ENCODE measurements at regions not wholly inside any gene's neighbourhood (a gene's known extent, or its start where the extent isn't known, plus 50 kb on each side); places are given as distances from the start of the nearest gene placed in this dataset.

GRCh38 chr4:90027565-90027964, 99.6 kb upstream of the CCSER1 start:
- Histone ChIP-seq H3K27me3 (ENCODE audit: insufficient read depth, low read length) (no peaks in the 10 kb centered on the region), H3K79me1 (ENCODE audit: low read length) (no peaks in the 10 kb centered on the region), H2AK5ac (ENCODE audit: low read length) (no peak overlapping the region), H3K27ac (ENCODE audit: low read depth, low read length) (no peak overlapping the region), H3K4ac (ENCODE audit: low read depth, low read length) (no peak overlapping the region), H4K8ac (ENCODE audit: low read depth, low read length) (no peak overlapping the region), H3K23ac (ENCODE audit: low read length) (no peak overlapping the region), H2BK120ac (ENCODE audit: insufficient read depth, low read length, poor library complexity) (no peak overlapping the region), H3K79me2 (ENCODE audit: control insufficient read depth, insufficient read depth, low read length, poor library complexity) (no peaks in the 10 kb centered on the region), H3K9ac (ENCODE audit: low read length) (no peak overlapping the region), H2AFZ (ENCODE audit: insufficient read depth, low read length, poor library complexity) (no peak overlapping the region), H3K4me1 (ENCODE audit: control insufficient read depth in 1 of 2, insufficient read depth in 2 of 2, low read length in 2 of 2) (no peaks in the 10 kb centered on the region), H3K4me2 (ENCODE audit: low read length) (no peak overlapping the region), H4K12ac (ENCODE audit: low read depth, low read length) (no peak overlapping the region), H2BK12ac (ENCODE audit: low read length) (no peak overlapping the region), H3K18ac (ENCODE audit: low read length) (no peak overlapping the region), H3K36me3 (ENCODE audit: control insufficient read depth in 1 of 2, insufficient read depth in 2 of 2, low read length in 2 of 2) (no peaks in the 10 kb centered on the region), H2BK5ac (ENCODE audit: low read depth, low read length, poor library complexity) (no peak overlapping the region), H4K91ac (ENCODE audit: low read depth, low read length) (no peak overlapping the region), H3K4me3 (ENCODE audit: low read depth, low read length) (no peak overlapping the region), H3K14ac (ENCODE audit: low read length) (no peak overlapping the region), H3K9me3 (ENCODE audit: insufficient read depth, low read depth, low read length) (no peaks in the 10 kb centered on the region)
- WGBS (ENCODE audit: extremely low coverage, insufficient coverage, insufficient read length): 100% methylated on average over 1 of the region's 2 CpGs
- no peak for DNase-seq

- Histone ChIP-seq H3K36me3 (ENCODE audit: control insufficient read depth in 1 of 2, insufficient read depth in 2 of 2, low read length in 2 of 2) (no peaks in the 10 kb centered on the region), H3K9me3 (ENCODE audit: insufficient read depth, low read depth, low read length) (no peaks in the 10 kb centered on the region), H3K79me1 (ENCODE audit: low read length) (no peaks in the 10 kb centered on the region), H3K4me1 (ENCODE audit: control insufficient read depth in 1 of 2, insufficient read depth in 2 of 2, low read length in 2 of 2) (no peaks in the 10 kb centered on the region), H3K18ac (ENCODE audit: low read length) (no peak overlapping the region), H3K9ac (ENCODE audit: low read length) (no peak overlapping the region), H3K4me3 (ENCODE audit: low read depth, low read length) (no peak overlapping the region), H4K91ac (ENCODE audit: low read depth, low read length) (no peak overlapping the region), H3K27me3 (ENCODE audit: insufficient read depth, low read length) (no peaks in the 10 kb centered on the region), H3K4me2 (ENCODE audit: low read length) (no peak overlapping the region), H3K27ac (ENCODE audit: low read depth, low read length) (no peak overlapping the region), H2BK12ac (ENCODE audit: low read length) (no peak overlapping the region), H3K23ac (ENCODE audit: low read length) (no peak overlapping the region), H4K8ac (ENCODE audit: low read depth, low read length) (no peak overlapping the region), H3K14ac (ENCODE audit: low read length) (no peak overlapping the region), H3K4ac (ENCODE audit: low read depth, low read length) (no peak overlapping the region), H3K79me2 (ENCODE audit: control insufficient read depth, insufficient read depth, low read length, poor library complexity) (no peaks in the 10 kb centered on the region), H2AFZ (ENCODE audit: insufficient read depth, low read length, poor library complexity) (no peak overlapping the region), H2BK120ac (ENCODE audit: insufficient read depth, low read length, poor library complexity) (no peak overlapping the region), H4K12ac (ENCODE audit: low read depth, low read length) (no peak overlapping the region), H2BK5ac (ENCODE audit: low read depth, low read length, poor library complexity) (no peak overlapping the region), H2AK5ac (ENCODE audit: low read length) (no peak overlapping the region)
- DNase-seq: no peak
- whole genome bisulfite sequencing (ENCODE audit: extremely low coverage, insufficient coverage, insufficient read length): no CpG with 5 or more reads among the region's 2 CpGs
These were observed 98.7 kb upstream of the CCSER1 start for GRCh38 chr4:90028460-90028859.

- no peak overlapping the region for H4K91ac ChIP-seq (ENCODE audit: low read depth, low read length)
- H2AK5ac ChIP-seq (ENCODE audit: low read length): no peak overlapping the region
- H3K9ac ChIP-seq (ENCODE audit: low read length): no peak overlapping the region
- H3K23ac ChIP-seq (ENCODE audit: low read length): no peak overlapping the region
- H4K12ac ChIP-seq (ENCODE audit: low read depth, low read length): no peak overlapping the region
- H4K8ac ChIP-seq (ENCODE audit: low read depth, low read length): no peak overlapping the region
- no peak overlapping the region for H3K27ac ChIP-seq (ENCODE audit: low read depth, low read length)
- no peaks in the 10 kb centered on the region for H3K4me1 ChIP-seq (ENCODE audit: control insufficient read depth in 1 of 2, insufficient read depth in 2 of 2, low read length in 2 of 2)
- H3K14ac ChIP-seq (ENCODE audit: low read length): no peak overlapping the region
- no peaks in the 10 kb centered on the region for H3K79me2 ChIP-seq (ENCODE audit: control insufficient read depth, insufficient read depth, low read length, poor library complexity)
- H3K27me3 ChIP-seq (ENCODE audit: insufficient read depth, low read length): no peaks in the 10 kb centered on the region
- H3K4me2 ChIP-seq (ENCODE audit: low read length): no peak overlapping the region
- no peaks in the 10 kb centered on the region for H3K79me1 ChIP-seq (ENCODE audit: low read length)
- no peak for DNase-seq
- H3K9me3 ChIP-seq (ENCODE audit: insufficient read depth, low read depth, low read length): no peaks in the 10 kb centered on the region
- H3K4me3 ChIP-seq (ENCODE audit: low read depth, low read length): no peak overlapping the region
- no peak overlapping the region for H2BK5ac ChIP-seq (ENCODE audit: low read depth, low read length, poor library complexity)
- WGBS (ENCODE audit: extremely low coverage, insufficient coverage, insufficient read length): no CpG with 5 or more reads among the region's 3 CpGs
- no peak overlapping the region for H2BK12ac ChIP-seq (ENCODE audit: low read length)
- H2BK120ac ChIP-seq (ENCODE audit: insufficient read depth, low read length, poor library complexity): no peak overlapping the region
- H2AFZ ChIP-seq (ENCODE audit: insufficient read depth, low read length, poor library complexity): no peak overlapping the region
- no peak overlapping the region for H3K18ac ChIP-seq (ENCODE audit: low read length)
- no peak overlapping the region for H3K4ac ChIP-seq (ENCODE audit: low read depth, low read length)
- H3K36me3 ChIP-seq (ENCODE audit: control insufficient read depth in 1 of 2, insufficient read depth in 2 of 2, low read length in 2 of 2): no peaks in the 10 kb centered on the region
These were observed 97.0 kb upstream of the CCSER1 start for GRCh38 chr4:90030202-90030601.

GRCh38 chr4:90030953-90031352, 96.2 kb upstream of the CCSER1 start:
- DNase-seq: peak in 1 of 2 donors; percentile 39
- H2BK5ac ChIP-seq (ENCODE audit: low read depth, low read length, poor library complexity): no peak overlapping the region
- no peak overlapping the region for H4K91ac ChIP-seq (ENCODE audit: low read depth, low read length)
- no peaks in the 10 kb centered on the region for H3K36me3 ChIP-seq (ENCODE audit: control insufficient read depth in 1 of 2, insufficient read depth in 2 of 2, low read length in 2 of 2)
- H4K8ac ChIP-seq (ENCODE audit: low read depth, low read length): no peak overlapping the region
- H2BK120ac ChIP-seq (ENCODE audit: insufficient read depth, low read length, poor library complexity): no peak overlapping the region
- H3K27me3 ChIP-seq (ENCODE audit: insufficient read depth, low read length): no peaks in the 10 kb centered on the region
- no peak overlapping the region for H3K23ac ChIP-seq (ENCODE audit: low read length)
- no peak overlapping the region for H3K27ac ChIP-seq (ENCODE audit: low read depth, low read length)
- no peaks in the 10 kb centered on the region for H3K79me2 ChIP-seq (ENCODE audit: control insufficient read depth, insufficient read depth, low read length, poor library complexity)
- no peaks in the 10 kb centered on the region for H3K4me1 ChIP-seq (ENCODE audit: control insufficient read depth in 1 of 2, insufficient read depth in 2 of 2, low read length in 2 of 2)
- H4K12ac ChIP-seq (ENCODE audit: low read depth, low read length): no peak overlapping the region
- H2BK12ac ChIP-seq (ENCODE audit: low read length): no peak overlapping the region
- no peak overlapping the region for H3K4ac ChIP-seq (ENCODE audit: low read depth, low read length)
- no peak overlapping the region for H3K14ac ChIP-seq (ENCODE audit: low read length)
- no peak overlapping the region for H2AFZ ChIP-seq (ENCODE audit: insufficient read depth, low read length, poor library complexity)
- no peaks in the 10 kb centered on the region for H3K9me3 ChIP-seq (ENCODE audit: insufficient read depth, low read depth, low read length)
- no CpG with 5 or more reads among the region's 3 CpGs for WGBS (ENCODE audit: extremely low coverage, insufficient coverage, insufficient read length)
- H3K4me2 ChIP-seq (ENCODE audit: low read length): no peak overlapping the region
- H3K79me1 ChIP-seq (ENCODE audit: low read length): no peaks in the 10 kb centered on the region
- H2AK5ac ChIP-seq (ENCODE audit: low read length): no peak overlapping the region
- H3K4me3 ChIP-seq (ENCODE audit: low read depth, low read length): no peak overlapping the region
- no peak overlapping the region for H3K18ac ChIP-seq (ENCODE audit: low read length)
- no peak overlapping the region for H3K9ac ChIP-seq (ENCODE audit: low read length)

Data from trophoblast cell (in vitro differentiated cells and primary cell).